CD4-positive, alpha-beta T cell (primary cell): ENCODE measurements at regions not wholly inside any gene's neighbourhood (a gene's known extent, or its start where the extent isn't known, plus 50 kb on each side); places are given as distances from the start of the nearest gene placed in this dataset.

Experiments
- ATAC-seq: fragments of 200-7000 bp; cut with Tn5 transposase; one replicate; pipeline ENCODE4 v1.10.0; 2022; ENCODE audit warnings: mild to moderate bottlenecking; ENCODE audit not compliant: poor library complexity
- CTCF ChIA-PET: fragments of 350-600 bp; sonication (Branson Sonifier 250); formaldehyde crosslinking; loops from one replicate; lab custom pipeline; 2021; ENCODE audit warnings: antibody characterized with exemption, inconsistent platforms; lab: Charles Lee
- POLR2A ChIA-PET: fragments of 350-600 bp; sonication (Branson Sonifier 250); formaldehyde crosslinking; loops from one replicate; lab custom pipeline; 2021; ENCODE audit warnings: antibody characterized with exemption, inconsistent platforms; lab: Charles Lee
- DNase-seq, 14 experiments: peaks; one replicate each; pipeline ENCODE4 v3.0.0-alpha.2; 2013 to 2020; ENCODE audit warnings: mixed read lengths in 2 of 14
- H3K27ac ChIP-seq, 2 donors: one replicate each; pipeline versions ENCODE4 v1.5.1 to v1.7.0; 2013; ENCODE audit warnings: low read length in 2 of 2, low read depth in 1 of 2, mild to moderate bottlenecking in 1 of 2
- H3K27me3 ChIP-seq, 2 experiments: 1 replicate in 1 of 2; 2 replicates in 1 of 2; pipeline versions ENCODE4 v1.6.1 to v1.7.0; 2013; ENCODE audit warnings: low read length in 2 of 2, control low read depth in 1 of 2, mild to moderate bottlenecking in 1 of 2, moderate library complexity in 1 of 2; ENCODE audit not compliant: insufficient read depth in 2 of 2, control insufficient read depth in 1 of 2
- H3K36me3 ChIP-seq: one replicate; pipeline ENCODE4 v1.6.1; 2013; ENCODE audit warnings: low read length, control low read depth; ENCODE audit not compliant: insufficient read depth
- H3K4me1 ChIP-seq: one replicate; pipeline ENCODE4 v1.6.1; 2013; ENCODE audit warnings: low read length, control low read depth; ENCODE audit not compliant: insufficient read depth
- H3K4me3 ChIP-seq: one replicate; pipeline ENCODE4 v1.5.1; 2013; ENCODE audit warnings: mild to moderate bottlenecking, low read length, moderate library complexity
- H3K9me3 ChIP-seq, 2 experiments: 1 replicate in 1 of 2; 2 replicates in 1 of 2; pipeline versions ENCODE4 v1.6.1 to v1.7.0; 2013; ENCODE audit warnings: low read length in 2 of 2, mild to moderate bottlenecking in 2 of 2, control low read depth in 1 of 2, moderate library complexity in 1 of 2; ENCODE audit not compliant: control insufficient read depth in 1 of 2, insufficient read depth in 1 of 2
- H3K27ac Mint-ChIP-seq: one replicate; pipeline ENCODE4 v1.8.0; 2020; ENCODE audit warnings: mixed read lengths
- H3K27me3 Mint-ChIP-seq: one replicate; pipeline ENCODE4 v1.8.0; 2021; ENCODE audit warnings: mixed read lengths
- H3K36me3 Mint-ChIP-seq: one replicate; pipeline ENCODE4 v1.8.0; 2021; ENCODE audit warnings: low read depth, mixed read lengths
- H3K4me1 Mint-ChIP-seq: one replicate; pipeline ENCODE4 v1.8.0; 2021; ENCODE audit warnings: low read depth, mixed read lengths
- H3K4me3 Mint-ChIP-seq: one replicate; pipeline ENCODE4 v1.8.0; 2020; ENCODE audit warnings: mild to moderate bottlenecking, mixed read lengths
- H3K9me3 Mint-ChIP-seq: one replicate; pipeline ENCODE4 v1.8.0; 2020; ENCODE audit warnings: mixed read lengths
- CTCF ChIP-seq: fragments of 200-600 bp; IDR thresholded peaks from one replicate; pipeline ENCODE4 v1.8.0; 2022; ENCODE audit warnings: antibody characterized with exemption, mild to moderate bottlenecking
- intact Hi-C, 2 experiments: fragments of 100-400 bp; cut with DNase I in 1 of 2; cut with micrococcal nuclease in 1 of 2; formaldehyde crosslinking; loops; one replicate each; pipeline versions ENCODE4 v1.15.1 to v1.9.0; 2023 to 2025; cut with DNase I, micrococcal nuclease

- no peaks in the 10 kb centered on the region for H3K36me3 ChIP-seq
- no peak for TF ChIP-seq CTCF
- Mint-ChIP-seq H3K36me3 (no peaks in the 10 kb centered on the region), H3K27ac (no peak overlapping the region), H3K9me3 (no peaks in the 10 kb centered on the region), H3K4me1 (no peaks in the 10 kb centered on the region), H3K4me3 (no peak overlapping the region), H3K27me3 (peaks cover 12% of the 10 kb centered on the region)
- DNase-seq (no peak), ATAC-seq (no peak)
- no peak overlapping the region for H3K4me3 ChIP-seq
- no peaks in the 10 kb centered on the region for H3K4me1 ChIP-seq
- ChIA-PET POLR2A (no interaction called here), CTCF (no interaction called here)
- H3K9me3 ChIP-seq: no peaks in the 10 kb centered on the region
- H3K27me3 ChIP-seq: no peaks in the 10 kb centered on the region
- H3K27ac ChIP-seq: no peak overlapping the region
- intact Hi-C loops: no loop called here
These were observed 62.5 kb upstream of the AFDN start for GRCh38 chr6:167764215-167764614.

- Histone ChIP-seq H3K4me1 (no peaks in the 10 kb centered on the region), H3K4me3 (no peak overlapping the region), H3K27ac (no peak overlapping the region), H3K27me3 (no peaks in the 10 kb centered on the region), H3K9me3 (no peaks in the 10 kb centered on the region), H3K36me3 (no peaks in the 10 kb centered on the region)
- Mint-ChIP-seq H3K27me3 (peaks cover 9% of the 10 kb centered on the region), H3K36me3 (no peaks in the 10 kb centered on the region), H3K9me3 (no peaks in the 10 kb centered on the region), H3K4me3 (no peak overlapping the region), H3K4me1 (no peaks in the 10 kb centered on the region), H3K27ac (no peak overlapping the region)
- no peak for TF ChIP-seq CTCF
- ChIA-PET POLR2A (no interaction called here), CTCF (no interaction called here)
- intact Hi-C loops: no loop called here
- no peak for DNase-seq
- no peak for ATAC-seq
These were observed 61.8 kb upstream of the AFDN start for GRCh38 chr6:167764713-167765479.

- intact Hi-C loops: no loop called here
- no peaks in the 10 kb centered on the region for H3K4me1 ChIP-seq
- H3K9me3 ChIP-seq: no peaks in the 10 kb centered on the region
- ATAC-seq: no peak
- H3K27ac Mint-ChIP-seq: no peak overlapping the region
- no peak overlapping the region for H3K4me3 Mint-ChIP-seq
- CTCF ChIA-PET: no interaction called here
- no peaks in the 10 kb centered on the region for H3K36me3 ChIP-seq
- no peak overlapping the region for H3K27ac ChIP-seq
- no peak for TF ChIP-seq CTCF
- H3K27me3 Mint-ChIP-seq: peaks cover 18% of the 10 kb centered on the region
- no peaks in the 10 kb centered on the region for H3K9me3 Mint-ChIP-seq
- H3K36me3 Mint-ChIP-seq: no peaks in the 10 kb centered on the region
- H3K4me3 ChIP-seq: no peak overlapping the region
- no peak for DNase-seq
- no peaks in the 10 kb centered on the region for H3K4me1 Mint-ChIP-seq
- POLR2A ChIA-PET: no interaction called here
- no peaks in the 10 kb centered on the region for H3K27me3 ChIP-seq
These were observed 59.6 kb upstream of the AFDN start for GRCh38 chr6:167766986-167767714.
